Stimulated activated CD8-positive, alpha-beta memory T cell treated with anti-CD3 and anti-CD28 coated beads, Interleukin-12 subunit alpha, Interleukin-12 subunit beta, amount 100 ng/mL, for 4 hours (primary cell): ENCODE measurements at regions not wholly inside any gene's neighbourhood (a gene's known extent, or its start where the extent isn't known, plus 50 kb on each side); places are given as distances from the start of the nearest gene placed in this dataset.

Source experiments
- DNase-seq: peaks from one replicate; pipeline ENCODE4 v3.0.0-alpha.2; 2020; ENCODE audit warnings: low read depth

DNA sequence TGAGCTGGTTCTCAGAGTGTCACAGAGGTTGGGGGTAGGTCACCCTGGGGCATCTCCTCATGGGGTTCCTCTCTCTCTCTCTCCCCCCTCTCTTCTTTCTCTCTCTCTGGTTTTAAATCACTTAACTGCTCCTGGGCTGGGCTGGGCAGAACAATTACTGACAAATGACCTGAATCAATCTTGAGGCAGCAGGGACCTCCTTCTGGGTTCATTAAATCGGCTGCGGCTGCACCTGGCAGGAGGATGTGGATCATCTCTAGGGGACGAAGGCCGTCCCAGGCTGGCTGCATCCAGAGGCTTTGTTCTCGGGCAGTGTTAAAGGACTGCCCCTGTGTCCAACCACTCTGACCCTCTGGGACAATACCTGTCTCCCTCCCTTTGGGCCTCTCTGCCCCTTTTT lies 143.1 kb downstream of the TLE3 start:
- DNase-seq, result no peak

DNA sequence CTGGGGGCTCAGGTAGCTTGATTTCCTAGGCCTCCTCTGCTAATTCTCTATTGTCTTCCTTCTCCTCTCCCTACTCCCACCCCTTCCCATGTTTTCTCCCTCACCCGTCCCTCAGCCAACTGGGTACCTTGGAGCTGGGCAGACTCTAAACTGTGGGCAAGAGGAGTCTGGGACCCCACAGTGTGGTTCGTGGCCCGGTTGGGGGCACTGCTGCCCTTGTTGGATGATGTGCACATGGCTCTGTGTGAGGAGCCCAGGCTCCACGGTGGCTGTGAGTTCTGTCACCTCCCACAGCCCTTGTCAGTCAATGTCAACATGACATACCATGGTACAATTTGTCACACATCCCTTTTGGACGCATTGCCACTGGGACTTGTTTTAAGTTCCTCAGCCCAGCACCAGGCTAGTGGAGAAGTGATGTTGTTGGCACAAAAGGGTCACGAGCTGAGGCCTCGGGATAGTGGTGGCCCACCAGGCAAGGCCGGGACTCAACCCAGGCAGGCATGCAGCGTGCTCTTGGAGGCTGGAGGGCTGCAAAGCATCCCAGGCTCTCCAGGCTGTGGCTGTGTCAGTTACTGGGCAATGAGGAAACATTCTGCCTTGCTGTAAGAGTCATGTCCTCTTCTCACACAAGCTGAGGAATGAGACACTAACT lies 142.3 kb downstream of the TLE3 start:
- no peak for DNase-seq

DNA sequence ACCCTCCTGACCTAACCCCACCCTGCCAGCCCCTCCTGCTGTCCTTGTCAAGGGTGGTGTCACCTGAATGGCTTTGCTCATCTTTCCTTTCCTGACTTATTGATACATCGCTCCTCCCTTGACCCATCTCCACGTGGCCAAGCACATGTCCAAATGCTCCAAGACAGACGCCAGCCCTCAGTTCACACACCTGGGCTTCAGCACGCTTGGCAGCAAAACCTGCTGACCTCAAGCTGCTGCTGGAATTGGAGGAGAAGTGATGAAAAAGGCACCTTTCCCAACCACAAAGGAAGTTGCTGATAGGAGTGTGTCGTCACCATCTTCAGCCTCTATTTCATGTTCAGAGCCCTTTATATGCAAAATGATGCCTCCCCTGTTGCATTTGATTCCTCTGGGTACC lies 141.3 kb downstream of the TLE3 start:
- no peak for DNase-seq

DNA sequence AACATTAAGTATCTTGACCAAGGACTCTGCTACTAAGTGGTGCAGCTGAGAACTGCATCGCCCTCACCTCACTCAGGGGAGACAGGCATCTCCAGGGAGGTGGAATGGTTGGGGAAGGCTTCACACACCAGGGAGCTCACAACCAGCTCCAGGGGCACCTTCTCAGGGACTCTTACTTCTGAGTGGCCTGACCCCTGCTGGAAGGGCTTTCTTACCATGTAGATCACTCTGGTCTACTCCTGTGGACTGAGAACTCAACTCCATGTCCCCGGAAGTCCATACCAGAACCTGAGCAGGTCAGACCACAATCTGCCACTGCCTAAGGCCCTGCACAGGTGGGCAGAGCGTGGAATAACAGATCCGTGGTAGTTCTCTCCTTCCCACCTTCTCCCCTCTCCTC lies 140.5 kb downstream of the TLE3 start:
- no peak for DNase-seq

DNA sequence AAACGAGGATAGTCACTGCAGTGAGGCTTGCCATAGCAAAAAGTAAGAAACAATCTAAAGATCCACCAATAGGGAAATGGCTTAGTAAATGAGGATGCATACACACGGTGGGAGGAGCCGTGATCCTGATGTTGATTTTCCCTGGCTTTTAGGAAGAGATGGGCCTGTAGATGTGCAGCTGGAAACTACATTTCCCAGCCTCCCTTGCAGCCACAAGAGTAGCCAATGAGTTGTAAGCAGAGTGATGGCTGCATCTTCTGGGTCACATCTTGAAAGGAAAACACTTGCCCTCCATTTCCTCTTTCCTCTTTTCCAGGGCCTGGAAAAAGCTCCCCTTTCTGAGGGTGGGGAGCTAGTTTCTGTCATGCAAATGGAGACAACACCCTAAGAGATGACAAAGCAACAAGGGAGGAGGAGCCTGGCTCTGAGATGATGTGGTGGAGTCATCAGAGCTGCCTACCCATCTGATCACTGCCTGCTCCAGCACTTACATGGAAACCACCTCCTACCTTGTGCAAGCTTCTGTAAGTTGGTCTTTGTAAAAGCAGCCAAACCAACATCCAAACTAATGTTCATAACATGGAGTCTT lies 139.1 kb downstream of the TLE3 start:
- DNase-seq, result no peak

DNA sequence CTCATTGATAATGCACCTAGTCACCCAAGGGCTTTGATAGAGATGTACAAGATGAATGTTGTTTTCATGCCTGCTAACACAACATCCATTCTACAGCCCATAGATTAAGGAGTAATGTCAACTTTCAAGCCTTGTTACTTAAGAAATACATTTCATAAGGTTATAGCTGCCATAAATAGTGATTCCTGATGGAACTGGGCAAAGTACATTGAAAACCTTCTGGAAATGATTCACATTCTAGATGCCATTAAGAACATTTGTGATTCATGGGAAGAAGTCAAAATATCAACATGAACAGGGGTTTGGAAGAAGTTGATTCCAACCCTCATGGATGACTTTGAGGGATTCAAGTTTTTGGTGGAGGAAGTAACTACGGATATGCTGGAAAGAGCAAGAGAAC lies 135.2 kb downstream of the TLE3 start:
- no peak for DNase-seq

DNA sequence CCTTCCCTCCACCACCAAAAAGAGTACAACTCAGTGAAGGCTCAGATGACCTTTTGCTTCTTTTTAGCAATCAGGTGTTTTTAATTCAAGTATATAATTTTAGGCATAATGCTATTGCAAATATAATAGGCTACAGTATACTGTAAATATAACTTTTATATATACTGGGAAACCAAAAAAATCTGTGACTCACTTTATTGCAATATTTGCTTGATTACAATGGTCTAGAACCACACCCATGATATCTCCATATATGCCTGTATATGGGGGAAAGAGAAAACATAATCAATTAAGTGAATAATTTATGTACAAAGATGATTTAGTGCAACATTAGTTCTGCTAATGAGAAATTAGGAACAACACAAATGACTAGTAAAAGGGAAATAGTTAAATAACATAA lies 134.3 kb downstream of the TLE3 start:
- DNase-seq, result no peak

DNA sequence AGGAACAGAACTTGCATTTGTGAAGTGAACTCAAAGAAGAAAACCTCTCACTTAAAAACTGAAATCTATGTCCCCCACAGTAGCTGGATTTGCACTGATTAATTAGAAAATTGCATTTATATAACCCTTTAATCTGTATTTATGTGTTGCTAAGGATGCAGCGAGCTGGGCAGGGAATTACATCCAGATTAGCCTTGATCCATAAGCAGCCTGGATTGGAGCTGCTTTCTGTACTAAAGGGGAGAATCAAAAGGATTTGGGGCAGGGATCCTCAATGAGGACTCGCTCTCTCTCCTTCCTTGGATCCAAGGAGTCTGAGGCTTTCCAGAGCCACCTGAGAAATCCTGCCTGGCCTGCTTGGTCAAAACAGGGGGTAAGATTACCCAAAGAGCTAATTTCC lies 125.9 kb downstream of the TLE3 start:
- DNase-seq, result no peak

DNA sequence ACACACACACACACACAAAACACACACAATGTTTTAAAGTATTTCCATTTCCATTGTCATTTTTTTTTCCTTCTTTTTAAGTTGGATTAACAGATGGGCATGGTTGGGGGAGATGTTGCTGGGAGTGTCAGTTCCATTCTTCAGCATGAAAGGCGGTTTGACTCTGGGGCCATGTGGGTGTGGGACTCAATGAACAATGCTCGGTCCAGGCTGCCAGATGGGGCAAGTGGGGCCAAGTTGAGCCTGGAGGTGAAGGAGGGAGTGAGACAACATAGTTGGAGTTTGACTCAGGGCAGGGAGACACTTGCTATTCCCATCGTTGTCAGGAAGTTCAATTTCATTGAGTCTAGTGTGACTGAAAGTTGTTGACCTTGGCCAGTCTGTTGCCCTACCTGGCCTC lies 125.3 kb downstream of the TLE3 start:
- DNase-seq, result no peak

DNA sequence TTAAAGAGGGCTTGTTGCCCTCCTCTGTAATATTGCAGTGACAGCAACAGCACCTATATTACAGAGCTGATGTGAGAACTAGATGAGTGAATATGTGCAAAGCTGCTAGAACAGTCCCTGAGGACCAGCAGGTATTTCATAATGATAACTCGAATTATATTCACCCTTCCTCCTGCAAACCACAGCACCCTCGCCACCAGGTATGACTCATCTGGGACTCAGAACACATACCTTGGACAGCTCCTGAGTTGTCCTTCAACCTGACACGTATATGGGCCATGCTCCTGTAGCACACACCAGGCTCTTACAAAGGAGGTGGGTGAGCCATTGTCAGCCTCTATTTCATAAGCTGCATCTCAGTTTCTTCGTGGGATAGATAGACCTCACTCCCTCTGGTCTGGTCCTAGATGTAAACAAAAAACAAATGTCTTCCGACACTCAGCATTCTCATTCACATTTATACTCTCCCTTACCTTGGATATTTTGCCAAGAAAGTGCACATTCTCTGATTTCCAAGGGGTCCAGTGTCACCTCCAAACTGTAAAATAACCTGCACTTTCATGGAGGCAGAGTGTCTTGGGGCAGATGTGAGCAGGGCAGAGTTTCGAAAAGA lies 124.5 kb downstream of the TLE3 start:
- no peak for DNase-seq

DNA sequence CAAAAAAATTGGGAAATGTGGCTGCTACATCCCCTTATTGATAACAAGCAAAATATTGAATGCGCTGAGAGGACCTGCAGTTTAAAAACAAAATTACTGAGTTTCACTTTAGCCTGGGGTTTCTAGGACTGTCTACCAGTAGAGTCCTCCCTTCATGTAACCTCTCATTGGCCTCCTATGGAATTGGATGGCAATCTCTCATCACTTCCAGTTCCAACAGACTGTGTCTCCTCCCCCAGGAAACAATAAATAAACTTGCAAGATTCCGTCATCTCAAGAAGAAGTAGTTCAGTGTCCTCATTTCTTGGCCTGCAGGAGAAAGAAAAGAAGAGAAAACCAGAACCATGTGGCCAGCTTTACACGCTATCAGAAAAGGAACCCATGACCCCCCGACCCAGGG lies 123.8 kb downstream of the TLE3 start:
- DNase-seq, result no peak

DNA sequence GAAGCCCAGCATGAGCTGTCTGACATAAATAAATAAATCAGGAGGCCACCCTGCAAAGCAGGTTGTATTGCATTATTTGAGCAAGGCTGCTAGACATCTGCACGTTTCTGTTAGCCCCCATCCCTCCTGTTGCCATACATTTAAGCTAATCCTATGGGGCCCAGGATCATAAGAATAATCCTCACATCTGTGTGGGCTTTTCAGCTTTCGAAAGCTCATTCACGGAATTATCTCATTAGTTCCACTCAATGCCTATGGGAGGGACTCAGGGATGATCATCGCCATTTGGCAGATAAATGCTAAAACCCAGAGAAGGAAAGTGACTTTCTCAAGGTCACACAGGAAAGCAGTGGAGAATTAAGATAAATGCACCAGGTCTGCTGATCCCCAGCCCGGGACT lies 123.4 kb downstream of the TLE3 start:
- DNase-seq, result no peak

DNA sequence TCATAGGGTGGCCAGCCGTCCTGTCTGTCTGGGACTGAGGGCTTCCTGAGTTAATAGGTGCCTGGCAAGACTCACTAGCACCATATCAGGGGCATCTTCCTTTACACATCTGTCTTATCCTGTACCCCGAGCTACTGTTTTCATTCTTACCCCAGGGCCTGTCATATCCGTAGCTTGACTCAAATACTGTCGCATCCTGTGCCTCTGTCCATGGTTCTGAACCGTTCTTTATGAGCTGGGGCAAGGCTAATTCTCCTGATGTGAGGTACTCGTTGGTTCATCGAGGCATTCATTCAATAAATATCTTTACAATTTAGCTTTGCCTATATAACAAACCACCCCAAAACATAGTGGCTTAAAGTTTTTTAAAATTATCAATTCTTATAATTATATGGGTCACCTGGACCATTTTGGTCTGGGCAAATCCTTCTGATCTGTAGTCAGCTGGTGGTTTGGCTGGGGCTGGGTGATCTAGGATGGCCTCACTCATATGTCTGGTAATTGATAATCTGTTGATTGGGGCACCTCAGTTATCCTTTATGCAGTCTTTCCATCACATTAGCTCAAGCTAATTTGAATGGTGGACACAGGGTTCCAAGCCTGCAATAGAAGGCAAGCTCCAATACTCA lies 121.2 kb downstream of the TLE3 start:
- no peak for DNase-seq

DNA sequence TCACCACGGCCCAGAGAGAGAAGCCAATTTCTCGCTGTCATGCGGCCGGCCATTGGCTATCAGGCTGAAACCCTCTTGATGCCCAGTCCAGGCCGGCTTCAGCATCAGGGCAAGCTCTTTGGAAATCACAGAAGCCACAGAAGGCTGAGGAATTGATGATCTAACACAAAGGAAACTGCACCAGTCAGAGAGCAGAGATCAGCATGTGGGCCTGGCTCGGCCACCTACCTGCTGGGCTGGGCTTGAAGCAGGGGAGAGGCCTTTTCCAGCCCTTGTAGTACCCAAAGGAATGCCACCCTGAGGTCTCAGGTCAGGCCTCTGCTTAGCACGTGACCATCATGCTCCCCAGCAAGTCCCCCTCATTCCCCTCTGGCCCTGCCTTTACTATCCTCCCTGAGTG lies 119.1 kb downstream of the TLE3 start:
- DNase-seq, result no peak

DNA sequence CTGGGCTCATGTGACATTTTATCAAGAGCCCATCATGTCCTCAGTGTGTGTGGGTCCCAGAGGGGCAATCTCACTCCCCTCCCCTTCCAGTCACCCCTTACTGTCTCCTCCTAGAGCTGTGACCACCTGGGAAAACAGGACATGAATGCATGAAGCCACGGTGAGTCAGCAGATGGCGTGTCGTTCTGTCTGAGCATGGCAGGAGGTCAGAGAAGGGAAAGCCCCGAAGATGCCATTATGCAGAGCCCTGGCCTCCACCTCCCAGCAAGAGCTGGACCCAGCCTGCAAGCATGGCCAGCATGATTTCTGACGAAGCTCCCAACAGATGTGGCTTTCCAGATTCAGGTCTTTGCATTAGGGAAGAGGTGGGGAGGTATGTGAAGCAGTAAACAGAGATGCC lies 118.5 kb downstream of the TLE3 start:
- DNase-seq, result no peak

DNA sequence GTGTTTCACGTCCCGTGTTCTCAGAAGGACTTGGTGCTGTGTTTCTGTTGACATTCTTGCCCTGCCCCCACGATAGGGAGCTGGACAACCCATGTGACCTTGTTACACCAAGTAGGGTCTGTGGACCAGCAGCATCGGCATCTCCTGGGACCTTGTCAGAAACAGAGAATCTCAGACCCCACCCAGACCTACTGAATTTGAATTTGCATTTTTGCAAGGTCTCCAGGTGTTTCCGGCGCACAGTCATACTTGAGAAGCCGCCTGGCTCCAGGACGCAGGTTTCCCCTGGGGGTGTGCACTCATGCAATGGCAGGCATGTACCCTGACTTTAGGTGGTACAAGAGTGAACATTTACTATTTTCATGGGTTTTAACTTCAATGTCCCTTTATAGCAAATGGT lies 117.9 kb downstream of the TLE3 start:
- DNase-seq, result no peak

DNA sequence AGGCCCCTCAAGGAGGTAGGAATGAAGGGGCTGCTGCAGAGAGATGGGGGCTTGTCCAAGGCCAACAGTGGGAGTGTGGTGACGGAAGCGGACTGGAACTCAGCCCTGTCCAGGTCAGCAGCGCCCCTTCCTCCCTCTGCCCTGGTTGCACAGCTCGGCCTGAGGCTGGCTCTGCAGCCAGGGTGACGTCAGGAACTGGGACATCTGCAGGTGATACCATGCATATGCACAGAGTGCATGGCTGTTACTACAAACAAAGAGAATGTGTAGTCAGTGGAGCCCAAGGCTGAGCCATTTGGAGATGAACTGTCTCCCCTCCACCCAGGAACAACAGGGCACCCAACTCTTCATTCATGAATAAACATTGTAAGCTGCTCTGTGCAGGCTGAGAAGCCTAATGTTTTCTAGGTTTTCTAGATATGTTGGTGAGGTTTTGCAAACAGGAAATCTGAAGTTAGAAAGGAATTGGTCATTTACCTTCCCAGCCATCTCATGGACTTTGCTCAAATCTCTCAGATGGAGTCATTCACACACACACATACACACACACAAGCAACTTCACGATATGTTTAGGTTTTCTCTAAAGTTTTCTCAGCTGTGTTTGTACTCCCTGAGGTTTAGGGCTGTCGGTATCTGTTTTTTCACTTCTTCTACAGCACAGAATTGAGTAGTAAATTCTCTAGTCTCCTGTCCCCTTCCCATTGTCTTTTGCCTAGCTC lies 117.2 kb downstream of the TLE3 start:
- DNase-seq, result no peak

DNA sequence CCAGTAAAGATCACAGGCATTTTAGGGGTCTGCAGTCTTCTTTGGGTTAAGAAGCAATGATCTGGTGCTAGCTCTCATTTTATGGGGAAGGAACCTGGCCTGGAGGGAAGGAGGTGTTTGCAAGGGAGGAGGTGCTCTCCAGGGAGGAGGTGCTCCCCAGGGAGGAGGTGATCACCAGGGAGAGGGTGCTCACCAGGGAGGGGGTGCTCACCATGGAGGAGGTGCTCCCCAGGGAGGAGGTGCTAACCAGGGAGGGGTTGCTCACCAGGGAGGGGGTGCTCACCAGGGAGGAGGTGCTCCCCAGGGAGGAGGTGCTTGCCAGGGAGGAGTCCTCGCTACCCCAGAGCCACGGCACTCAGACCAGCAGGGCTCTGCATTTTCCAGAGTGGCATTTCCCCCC lies 115.7 kb downstream of the TLE3 start:
- DNase-seq, result no peak

DNA sequence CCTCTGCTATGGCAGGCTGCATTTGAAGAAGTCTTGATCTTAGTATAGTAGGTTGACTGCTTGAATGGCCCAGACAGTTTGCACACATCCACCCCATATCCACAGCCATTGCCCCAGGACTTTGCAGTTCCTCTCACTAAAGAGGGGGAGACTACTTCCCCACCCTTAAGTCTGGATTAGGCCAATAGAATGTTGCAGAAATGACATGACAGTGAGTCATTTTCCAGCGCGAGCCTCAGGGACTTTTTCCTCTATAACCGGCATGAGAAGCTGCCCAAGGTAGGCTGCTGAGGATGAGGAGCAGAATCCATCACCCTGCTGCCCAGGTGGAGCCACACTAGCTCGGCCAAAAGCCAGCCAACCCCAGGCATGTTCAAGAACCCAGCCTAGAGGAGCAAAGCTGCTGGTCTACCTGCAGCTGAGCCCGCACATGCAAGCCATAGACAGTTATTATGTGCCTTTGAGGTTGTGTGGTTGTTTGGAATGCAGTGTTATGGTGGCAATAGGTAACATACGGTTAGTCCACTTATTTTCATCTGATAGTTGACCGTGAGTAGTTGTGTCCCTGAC lies 113.9 kb downstream of the TLE3 start:
- DNase-seq, result no peak

DNA sequence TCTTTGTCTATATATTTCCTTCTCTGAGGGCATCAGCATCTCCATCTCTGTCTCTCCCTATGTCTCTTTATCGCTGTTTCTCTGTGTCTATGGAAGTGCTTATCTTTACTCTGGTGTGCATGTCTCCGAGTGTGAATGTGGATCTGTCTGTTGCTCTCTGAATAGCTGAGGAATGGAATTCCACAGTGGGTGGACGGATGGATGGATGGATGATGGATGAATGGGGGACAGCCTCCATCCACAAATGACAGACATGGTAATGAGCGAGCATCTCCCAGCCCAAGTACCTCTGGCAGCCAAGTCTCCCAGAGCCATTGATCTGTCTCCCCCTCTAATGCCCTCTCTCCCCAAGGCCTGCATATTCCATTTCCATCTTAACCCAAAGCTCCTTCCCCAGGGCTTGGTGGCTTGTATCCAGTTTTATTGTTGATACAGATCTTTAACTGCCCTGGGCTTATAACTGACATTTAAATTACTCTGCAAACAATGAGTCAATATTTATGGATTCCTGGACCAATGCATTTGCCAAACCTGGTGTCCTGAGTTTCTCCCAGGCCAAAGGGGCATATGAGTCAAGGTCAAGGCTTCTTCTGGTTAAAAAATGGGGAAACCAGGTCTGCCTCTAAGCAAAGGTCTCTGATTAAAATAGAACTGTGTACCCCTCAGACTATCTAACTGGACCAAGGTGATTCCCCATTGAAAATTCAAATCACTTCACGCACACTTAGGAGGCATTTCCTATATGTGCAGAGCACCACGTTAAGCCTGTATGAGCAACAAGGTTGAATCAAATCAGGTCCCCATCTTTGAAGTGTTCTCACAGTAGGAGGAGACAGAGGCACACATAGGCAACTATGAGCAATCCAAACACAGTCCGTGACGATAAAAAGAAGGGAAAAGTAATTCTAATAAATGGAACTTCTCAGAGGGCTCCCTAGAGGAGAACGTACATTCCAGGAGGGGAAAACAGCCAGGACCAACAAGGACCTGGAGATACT lies 109.9 kb downstream of the TLE3 start:
- DNase-seq, result no peak

DNA sequence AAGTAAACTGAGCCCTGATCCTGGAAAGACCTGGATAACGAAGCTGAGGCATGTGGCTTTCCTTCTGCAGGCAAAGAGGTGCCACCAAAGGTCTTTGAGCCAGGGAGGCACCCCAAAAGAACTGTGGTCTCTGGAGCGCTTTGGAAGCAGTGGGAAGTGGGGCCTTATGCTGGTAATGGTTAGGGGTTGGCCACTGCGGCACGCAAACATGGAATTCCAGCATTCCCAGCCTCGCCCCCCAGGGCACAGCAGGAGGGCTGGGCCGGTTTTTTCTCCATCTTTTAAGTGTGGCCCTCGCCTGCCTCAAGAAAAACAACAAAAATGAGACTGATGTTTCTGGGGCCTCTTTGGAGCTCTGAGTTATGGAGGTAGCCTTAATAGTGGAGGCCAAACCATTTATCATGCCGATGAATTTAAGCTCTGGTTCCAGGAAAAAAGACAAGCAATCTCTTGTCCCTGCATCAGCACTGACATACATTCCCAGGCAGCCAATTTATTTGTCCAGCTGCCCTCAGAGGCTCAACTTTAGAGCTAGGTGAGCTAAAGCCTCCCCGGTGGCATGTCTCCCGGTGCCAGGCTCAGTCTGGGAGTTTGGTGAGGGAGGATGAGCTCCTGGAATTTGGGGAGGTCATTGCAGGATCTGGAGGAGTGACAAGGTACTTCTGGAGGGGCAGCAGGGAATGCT lies 109.0 kb downstream of the TLE3 start:
- DNase-seq, result no peak
